NB4 (cell line): ENCODE measurements at regions not wholly inside any gene's neighbourhood (a gene's known extent, or its start where the extent isn't known, plus 50 kb on each side); places are given as distances from the start of the nearest gene placed in this dataset.

Experiments
- DNase-seq: peaks from one replicate; pipeline ENCODE4 v3.0.0; 2010; ENCODE audit warnings: low read depth
- H3K4me3 ChIP-seq: one replicate; pipeline ENCODE4 v1.5.1; 2011; ENCODE audit warnings: mild to moderate bottlenecking, low read depth, low read length, moderate library complexity
- MYC ChIP-seq: IDR thresholded peaks from 2 replicates; pipeline ENCODE4 v1.6.1; 2011; ENCODE audit warnings: low read depth, low read length
- POLR2A ChIP-seq: IDR thresholded peaks from 2 replicates; pipeline ENCODE4 v1.6.1; 2011; ENCODE audit warnings: mild to moderate bottlenecking; ENCODE audit not compliant: insufficient read length; ENCODE audit errors: extremely low read depth
- TF ChIP-seq, protein P1 (sequence below): IDR thresholded peaks from one replicate; pipeline ENCODE4 v1.5.1; 2012; ENCODE audit warnings: low read depth, low read length
- TF ChIP-seq, protein P2 (sequence below): IDR thresholded peaks from 2 replicates; pipeline ENCODE4 v1.6.1; 2011; ENCODE audit warnings: low read depth, low read length

DNA sequence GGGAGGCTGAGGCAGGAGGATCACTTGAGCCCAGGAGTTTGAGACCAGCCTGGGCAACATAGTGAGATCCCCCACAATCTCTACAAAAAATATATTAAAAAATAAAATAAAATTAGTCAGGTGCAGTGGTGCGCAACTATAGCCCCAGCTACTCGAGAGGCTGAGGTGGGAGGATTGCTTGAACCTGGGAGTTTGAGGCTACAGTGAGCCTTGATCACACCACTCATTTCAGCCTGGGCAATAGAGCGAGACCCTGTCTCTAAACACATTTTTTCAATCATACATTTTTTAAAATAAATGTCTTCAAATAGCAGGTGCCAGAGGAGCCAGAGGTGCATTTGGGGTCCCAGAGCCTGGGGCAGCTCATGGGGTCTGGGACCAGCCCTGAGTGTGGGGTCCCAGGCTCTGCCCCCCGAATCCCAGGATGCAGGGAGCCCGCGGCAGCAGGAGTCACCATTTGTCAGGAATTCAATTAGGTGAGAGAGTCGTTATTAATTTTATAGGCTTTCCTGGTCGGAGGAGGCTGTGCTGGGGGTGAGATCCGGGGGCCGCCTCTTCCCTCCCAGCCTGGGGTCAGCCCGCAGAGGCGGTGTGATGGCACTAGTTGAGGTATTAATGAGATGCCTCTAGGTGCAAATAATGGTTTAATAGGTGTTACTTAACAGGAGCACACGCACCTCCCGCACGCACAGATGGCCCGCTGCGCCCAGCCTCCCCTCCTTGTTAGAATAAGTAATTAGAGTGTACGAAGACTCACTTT, 78.3 kb downstream of the MICALL2 start:
- TF ChIP-seq, protein P1, sequence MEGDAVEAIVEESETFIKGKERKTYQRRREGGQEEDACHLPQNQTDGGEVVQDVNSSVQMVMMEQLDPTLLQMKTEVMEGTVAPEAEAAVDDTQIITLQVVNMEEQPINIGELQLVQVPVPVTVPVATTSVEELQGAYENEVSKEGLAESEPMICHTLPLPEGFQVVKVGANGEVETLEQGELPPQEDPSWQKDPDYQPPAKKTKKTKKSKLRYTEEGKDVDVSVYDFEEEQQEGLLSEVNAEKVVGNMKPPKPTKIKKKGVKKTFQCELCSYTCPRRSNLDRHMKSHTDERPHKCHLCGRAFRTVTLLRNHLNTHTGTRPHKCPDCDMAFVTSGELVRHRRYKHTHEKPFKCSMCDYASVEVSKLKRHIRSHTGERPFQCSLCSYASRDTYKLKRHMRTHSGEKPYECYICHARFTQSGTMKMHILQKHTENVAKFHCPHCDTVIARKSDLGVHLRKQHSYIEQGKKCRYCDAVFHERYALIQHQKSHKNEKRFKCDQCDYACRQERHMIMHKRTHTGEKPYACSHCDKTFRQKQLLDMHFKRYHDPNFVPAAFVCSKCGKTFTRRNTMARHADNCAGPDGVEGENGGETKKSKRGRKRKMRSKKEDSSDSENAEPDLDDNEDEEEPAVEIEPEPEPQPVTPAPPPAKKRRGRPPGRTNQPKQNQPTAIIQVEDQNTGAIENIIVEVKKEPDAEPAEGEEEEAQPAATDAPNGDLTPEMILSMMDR: no peak
- TF ChIP-seq, protein P2, sequence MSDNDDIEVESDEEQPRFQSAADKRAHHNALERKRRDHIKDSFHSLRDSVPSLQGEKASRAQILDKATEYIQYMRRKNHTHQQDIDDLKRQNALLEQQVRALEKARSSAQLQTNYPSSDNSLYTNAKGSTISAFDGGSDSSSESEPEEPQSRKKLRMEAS: no peak
- no peak for TF ChIP-seq MYC
- TF ChIP-seq POLR2A: no peak
- no peak overlapping the region for H3K4me3 ChIP-seq
- DNase-seq: no peak

DNA sequence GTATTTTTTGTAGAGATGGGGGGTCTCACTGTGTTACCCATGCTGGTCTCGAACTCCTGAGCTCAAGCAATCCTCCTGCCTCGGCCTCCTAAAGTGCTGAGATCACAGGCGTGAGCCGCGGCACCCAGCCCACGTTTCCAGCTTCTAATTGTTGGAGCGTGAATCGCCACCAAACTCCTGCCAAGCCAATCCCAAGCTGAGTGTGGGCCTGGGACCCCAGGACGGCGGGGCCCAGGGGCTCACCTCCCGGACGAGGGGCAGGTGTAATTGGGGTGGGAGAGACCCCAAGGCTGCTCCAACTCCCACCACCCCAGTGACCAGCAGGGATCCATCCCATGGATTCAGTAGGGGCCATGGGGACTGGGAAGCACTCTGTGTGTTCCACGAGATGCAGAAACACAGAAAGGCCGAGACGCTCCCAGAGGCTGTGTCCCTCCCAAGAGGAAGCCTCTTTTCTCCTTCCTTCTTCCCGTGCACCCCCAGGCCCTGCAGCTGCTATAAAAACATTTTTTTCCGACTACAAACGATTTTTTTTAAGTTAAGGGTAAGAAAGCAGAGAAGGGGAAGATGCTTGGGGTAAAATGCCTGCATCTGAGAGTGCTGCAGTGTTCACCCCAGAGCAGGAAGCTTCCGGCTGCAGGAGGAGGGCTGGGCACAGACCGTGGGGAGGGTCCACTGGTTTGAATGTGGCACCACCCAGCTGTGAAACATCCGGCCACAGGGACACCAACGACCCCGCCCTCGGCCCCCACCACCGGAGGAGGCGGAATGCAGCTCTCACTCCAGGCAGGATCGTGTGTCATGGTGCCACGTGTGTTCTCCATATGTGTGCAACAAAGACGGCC, 76.5 kb downstream of the MICALL2 start:
- TF ChIP-seq, protein P1: no peak
- TF ChIP-seq, protein P2: no peak
- no peak for TF ChIP-seq MYC
- no peak for TF ChIP-seq POLR2A
- DNase-seq: no peak
- no peak overlapping the region for H3K4me3 ChIP-seq

DNA sequence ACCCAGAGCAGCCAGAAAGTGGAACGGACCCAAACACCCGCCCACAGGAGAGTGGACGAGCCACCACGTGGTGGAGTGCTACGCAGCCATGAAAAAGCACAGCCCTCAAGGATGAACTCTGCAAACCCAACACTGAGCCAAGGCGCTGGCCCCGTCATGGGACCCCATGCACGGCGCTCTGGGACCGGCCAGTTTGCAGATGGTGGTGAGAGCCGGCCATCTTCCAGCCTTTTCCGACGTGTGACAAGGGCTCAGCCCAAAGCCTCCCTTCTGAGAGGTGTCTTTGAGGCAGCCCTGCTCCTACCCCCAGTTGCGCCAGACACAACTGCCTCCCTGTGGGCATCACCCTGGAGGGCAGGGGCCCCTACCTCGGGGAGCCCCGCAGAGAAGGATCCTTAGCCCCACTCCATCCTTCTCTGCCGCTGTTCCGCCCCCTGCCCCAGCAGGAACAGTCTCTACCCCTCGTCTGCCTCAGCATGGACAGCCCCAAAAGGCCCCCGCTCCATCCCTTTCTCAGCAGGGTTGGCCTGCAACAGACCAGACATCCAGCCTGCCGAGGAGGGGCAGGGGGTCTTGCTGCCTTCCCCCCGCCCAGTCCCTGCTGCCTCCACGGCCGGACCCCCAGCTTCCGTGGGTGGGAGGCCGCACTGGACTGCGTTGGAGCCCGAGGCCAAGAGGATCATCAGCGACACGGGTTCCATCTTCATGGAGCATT, 75.7 kb downstream of the MICALL2 start:
- no peak for DNase-seq
- TF ChIP-seq POLR2A (no peak), MYC (no peak)
- TF ChIP-seq, protein P2: no peak
- TF ChIP-seq, protein P1: no peak
- H3K4me3 ChIP-seq: no peak overlapping the region

DNA sequence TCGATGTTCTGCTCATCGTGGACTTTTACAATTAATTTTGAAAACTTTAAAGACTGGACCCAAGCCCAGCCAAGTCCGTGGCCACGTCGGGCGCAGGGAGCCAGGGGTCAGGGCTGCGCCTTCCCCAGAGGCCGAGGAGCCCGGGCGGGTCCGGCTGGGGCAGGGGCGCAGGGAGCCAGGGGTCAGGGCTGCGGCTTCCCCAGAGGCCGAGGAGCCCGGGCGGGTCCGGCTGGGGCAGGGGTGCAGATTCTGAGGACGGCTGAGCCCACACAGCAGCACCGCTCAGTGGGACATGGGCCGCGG, 75.2 kb downstream of the MICALL2 start:
- no peak overlapping the region for H3K4me3 ChIP-seq
- DNase-seq: no peak
- TF ChIP-seq, protein P1: no peak
- TF ChIP-seq, protein P2: no peak
- TF ChIP-seq POLR2A (no peak), MYC (no peak)
